HEK293 (cell line): ENCODE measurements at regions not wholly inside any gene's neighbourhood (a gene's known extent, or its start where the extent isn't known, plus 50 kb on each side); places are given as distances from the start of the nearest gene placed in this dataset.

Experiments
- CTCF ChIA-PET: fragments of 350-600 bp; formaldehyde crosslinking; extraction: SDS; loops from one replicate; lab custom pipeline; 2021; ENCODE audit warnings: antibody characterized with exemption; lab: Yijun Ruan, JAX
- POLR2A ChIA-PET: fragments of 300-600 bp; formaldehyde crosslinking; extraction: SDS; loops from one replicate; lab custom pipeline; 2020; ENCODE audit warnings: antibody characterized with exemption, inconsistent platforms; lab: Yijun Ruan, JAX
- H3K27ac ChIP-seq: fragments of 200-500 bp; sonication (Bioruptor generic); 2 replicates; pipeline ENCODE4 v1.5.1; 2014; ENCODE audit warnings: low read depth, low read length, control low read depth, inconsistent platforms; ENCODE audit errors: extremely low read depth
- H3K36me3 ChIP-seq, 2 experiments: fragments of 200-500 bp in 1 of 2; sonication (Bioruptor generic) in 1 of 2; 1 replicate in 1 of 2; 2 replicates in 1 of 2; pipeline ENCODE4 v1.5.1; 2014 to 2017; ENCODE audit warnings: inconsistent platforms in 2 of 2, low read length in 2 of 2; ENCODE audit not compliant: control insufficient read depth in 2 of 2, insufficient read depth in 1 of 2
- H3K4me1 ChIP-seq: fragments of 200-500 bp; sonication (Bioruptor generic); 2 replicates; pipeline ENCODE4 v1.5.1; 2014; ENCODE audit warnings: mild to moderate bottlenecking, low read length, inconsistent platforms; ENCODE audit not compliant: control insufficient read depth, insufficient read depth
- H3K4me3 ChIP-seq: 2 replicates; pipeline ENCODE4 v1.5.1; 2011; ENCODE audit warnings: low read depth, mild to moderate bottlenecking, control low read depth, low read length, moderate library complexity
- H3K9me3 ChIP-seq: fragments of 200-500 bp; sonication (Bioruptor generic); 2 replicates; pipeline ENCODE4 v1.5.1; 2014; ENCODE audit warnings: low read depth, low read length, inconsistent platforms; ENCODE audit not compliant: control insufficient read depth, insufficient read depth
- HOXA7 ChIP-seq: sonication (generic); formaldehyde crosslinking; IDR thresholded peaks from 2 replicates; pipeline ENCODE4 v1.8.1; 2022; ENCODE audit warnings: missing genetic modification reagents, borderline replicate concordance
- SP2 ChIP-seq: fragments of 450-650 bp; formaldehyde crosslinking; IDR thresholded peaks from 2 replicates; pipeline ENCODE4 v1.5.1; 2016; ENCODE audit warnings: missing biosample characterization, missing genetic modification characterization
- SP7 ChIP-seq: fragments of 450-650 bp; formaldehyde crosslinking; IDR thresholded peaks from 2 replicates; pipeline ENCODE4 v1.5.1; 2016; ENCODE audit warnings: missing biosample characterization, missing genetic modification characterization
- TCF7L2 ChIP-seq: IDR thresholded peaks from 2 replicates; pipeline ENCODE4 v1.6.1; 2011; ENCODE audit warnings: low read depth, mild to moderate bottlenecking, inconsistent platforms, low read length, moderate library complexity, borderline replicate concordance
- YY2 ChIP-seq: fragments of 450-650 bp; formaldehyde crosslinking; IDR thresholded peaks from 2 replicates; pipeline ENCODE4 v1.5.1; 2016; ENCODE audit warnings: missing biosample characterization, missing genetic modification characterization
- ZBTB21 ChIP-seq: fragments of 450-650 bp; formaldehyde crosslinking; IDR thresholded peaks from 2 replicates; pipeline ENCODE4 v1.5.1; 2017; ENCODE audit warnings: missing biosample characterization, missing genetic modification characterization
- ZBTB48 ChIP-seq: fragments of 450-650 bp; formaldehyde crosslinking; IDR thresholded peaks from 2 replicates; pipeline ENCODE4 v1.5.1; 2016; ENCODE audit warnings: missing biosample characterization, missing genetic modification characterization
- ZNF10 ChIP-seq: fragments of 450-650 bp; formaldehyde crosslinking; IDR thresholded peaks from 2 replicates; pipeline ENCODE4 v1.5.1; 2017; ENCODE audit warnings: missing biosample characterization, missing genetic modification characterization
- ZNF140 ChIP-seq: fragments of 450-650 bp; formaldehyde crosslinking; IDR thresholded peaks from 2 replicates; pipeline ENCODE4 v1.5.1; 2016; ENCODE audit warnings: missing biosample characterization, missing genetic modification characterization
- ZNF174 ChIP-seq: fragments of 450-650 bp; formaldehyde crosslinking; IDR thresholded peaks from 2 replicates; pipeline ENCODE4 v1.5.0; 2017; ENCODE audit warnings: missing biosample characterization, mild to moderate bottlenecking, missing genetic modification characterization
- ZNF274 ChIP-seq, 2 experiments: fragments of 200-500 bp in 1 of 2; fragments of 450-650 bp in 1 of 2; sonication (Bioruptor generic) in 1 of 2; formaldehyde crosslinking in 1 of 2; IDR thresholded peaks; 2 replicates each; pipeline versions ENCODE4 v1.5.1 to v1.6.1; 2014 to 2016; ENCODE audit warnings: borderline replicate concordance in 1 of 2, inconsistent platforms in 1 of 2, low read length in 1 of 2, missing biosample characterization in 1 of 2, missing genetic modification characterization in 1 of 2
- ZNF311 ChIP-seq: fragments of 450-650 bp; formaldehyde crosslinking; IDR thresholded peaks from 2 replicates; pipeline ENCODE4 v1.5.1; 2017; ENCODE audit warnings: missing biosample characterization, missing genetic modification characterization, borderline replicate concordance
- ZNF341 ChIP-seq: fragments of 450-650 bp; formaldehyde crosslinking; IDR thresholded peaks from 2 replicates; pipeline ENCODE4; 2016; ENCODE audit warnings: low read depth, missing biosample characterization, missing genetic modification characterization
- ZNF350 ChIP-seq: fragments of 450-650 bp; formaldehyde crosslinking; IDR thresholded peaks from 2 replicates; pipeline ENCODE4 v1.5.0; 2017; ENCODE audit warnings: missing biosample characterization, mild to moderate bottlenecking, missing genetic modification characterization
- ZNF366 ChIP-seq: fragments of 450-650 bp; formaldehyde crosslinking; conservative IDR thresholded peaks from 2 replicates; pipeline ENCODE4 v1.5.1; 2016; ENCODE audit warnings: missing biosample characterization, missing genetic modification characterization
- ZNF510 ChIP-seq: fragments of 450-650 bp; formaldehyde crosslinking; IDR thresholded peaks from 2 replicates; pipeline ENCODE4 v1.5.1; 2018; ENCODE audit warnings: mild to moderate bottlenecking, missing genetic modification characterization, missing biosample characterization; ENCODE audit not compliant: insufficient replicate concordance
- ZNF610 ChIP-seq: fragments of 450-650 bp; formaldehyde crosslinking; IDR thresholded peaks from 2 replicates; pipeline ENCODE4 v1.5.1; 2016; ENCODE audit warnings: missing biosample characterization, missing genetic modification characterization, borderline replicate concordance
- ZNF76 ChIP-seq: fragments of 450-650 bp; formaldehyde crosslinking; IDR thresholded peaks from 2 replicates; pipeline ENCODE4; 2016; ENCODE audit warnings: low read depth, missing biosample characterization, missing genetic modification characterization, borderline replicate concordance
- ZNF830 ChIP-seq: fragments of 450-650 bp; IDR thresholded peaks from 2 replicates; pipeline ENCODE4 v1.5.0; 2018; ENCODE audit warnings: missing biosample characterization, missing genetic modification characterization, low read depth, mild to moderate bottlenecking, moderate library complexity
- ZNF837 ChIP-seq: fragments of 450-650 bp; formaldehyde crosslinking; IDR thresholded peaks from 2 replicates; pipeline ENCODE4 v1.5.1; 2016; ENCODE audit warnings: missing biosample characterization, missing genetic modification characterization

GRCh38 chr7:54860843-54861242 lies 101.8 kb upstream of the SEC61G start:
- Histone ChIP-seq H3K4me3 (no peak overlapping the region), H3K36me3 (no peaks in the 10 kb centered on the region), H3K27ac (no peak overlapping the region), H3K4me1 (no peaks in the 10 kb centered on the region), H3K9me3 (no peaks in the 10 kb centered on the region)
- CTCF ChIA-PET: interaction anchor here (0.6 to 1.2 kb wide), 4 partner anchors 17 to 33 kb away, joined by 3 to 5 read pairs (median 4); no protein-coding TSS in a partner anchor
- POLR2A ChIA-PET: no interaction called here
- TF ChIP-seq ZNF610: no peak
- no peak for TF ChIP-seq HOXA7 (CRISPR knock-in tag)
- TF ChIP-seq ZNF830 (tag by site-specific recombination): no peak
- TF ChIP-seq ZNF10 (tag by site-specific recombination): no peak
- TF ChIP-seq ZNF274 (IDR thresholded peaks at IDR 0.05; ENCODE audit: low read length): no peak
- no peak for TF ChIP-seq ZNF274 (tag by site-specific recombination; IDR thresholded peaks at IDR 0.05; ENCODE audit: borderline replicate concordance)
- TF ChIP-seq ZNF510 (tag by site-specific recombination): no peak
- TF ChIP-seq ZBTB21 (tag by site-specific recombination): no peak
- TF ChIP-seq ZNF366: no peak
- TF ChIP-seq ZNF341 (tag by site-specific recombination): no peak
- no peak for TF ChIP-seq ZNF174 (tag by site-specific recombination)
- no peak for TF ChIP-seq ZNF140
- no peak for TF ChIP-seq ZNF837 (tag by site-specific recombination)
- TF ChIP-seq SP2: no peak
- TF ChIP-seq ZNF76 (tag by site-specific recombination): no peak

- POLR2A ChIA-PET: no interaction called here
- H3K4me3 ChIP-seq: no peak overlapping the region
- H3K36me3 ChIP-seq: no peaks in the 10 kb centered on the region
- no peaks in the 10 kb centered on the region for H3K9me3 ChIP-seq
- TF ChIP-seq TCF7L2: no peak
- no peak overlapping the region for H3K27ac ChIP-seq
- CTCF ChIA-PET: interaction anchor here (3.2 kb wide), 1 partner anchor 391 kb away, joined by 13 read pairs; no protein-coding TSS in a partner anchor
- no peaks in the 10 kb centered on the region for H3K4me1 ChIP-seq
Observed at GRCh38 chr7:54864663-54865062, 105.7 kb upstream of the SEC61G start.

GRCh38 chr7:54869523-54869922 lies 110.5 kb upstream of the SEC61G start:
- ChIA-PET POLR2A (no interaction called here), CTCF (interaction anchor here (0.7 kb wide), 1 partner anchor 80 kb away, joined by 3 read pairs; no protein-coding TSS in a partner anchor)
- H3K9me3 ChIP-seq: no peaks in the 10 kb centered on the region
- H3K27ac ChIP-seq: no peak overlapping the region
- H3K36me3 ChIP-seq: no peaks in the 10 kb centered on the region
- no peak overlapping the region for H3K4me3 ChIP-seq
- no peak for TF ChIP-seq ZBTB48 (tag by site-specific recombination)
- no peak for TF ChIP-seq SP7 (tag by site-specific recombination)
- TF ChIP-seq ZNF350 (tag by site-specific recombination): no peak
- no peak for TF ChIP-seq YY2 (tag by site-specific recombination)
- no peaks in the 10 kb centered on the region for H3K4me1 ChIP-seq

- Histone ChIP-seq H3K4me1 (no peaks in the 10 kb centered on the region), H3K27ac (no peak overlapping the region), H3K36me3 (no peaks in the 10 kb centered on the region), H3K9me3 (no peaks in the 10 kb centered on the region), H3K4me3 (no peak overlapping the region)
- ChIA-PET CTCF (no interaction called here), POLR2A (no interaction called here)
- no peak for TF ChIP-seq ZNF311 (tag by site-specific recombination)
Observed at GRCh38 chr7:54874804-54875203, 115.8 kb upstream of the SEC61G start.
